Panc1 (cell line): ENCODE measurements at regions not wholly inside any gene's neighbourhood (a gene's known extent, or its start where the extent isn't known, plus 50 kb on each side); places are given as distances from the start of the nearest gene placed in this dataset.

Source experiments
- CTCF ChIP-seq: fragments of 450-650 bp; IDR thresholded peaks from 2 replicates; pipeline ENCODE4 v1.5.1; 2017; ENCODE audit warnings: mild to moderate bottlenecking
- POLR2AphosphoS5 ChIP-seq: IDR thresholded peaks from 2 replicates; pipeline ENCODE4 v1.6.1; 2012; ENCODE audit warnings: mild to moderate bottlenecking, low read depth, low read length, moderate library complexity
- SIN3A ChIP-seq: IDR thresholded peaks from 2 replicates; pipeline ENCODE4 v1.6.1; 2012; ENCODE audit warnings: low read depth, mild to moderate bottlenecking, low read length, moderate library complexity, borderline replicate concordance; ENCODE audit not compliant: insufficient read depth
- TCF7L2 ChIP-seq: IDR thresholded peaks from 2 replicates; pipeline ENCODE4 v1.6.1; 2011; ENCODE audit warnings: mild to moderate bottlenecking, low read depth, low read length, inconsistent platforms
- TF ChIP-seq, protein P1 (sequence below), 2 experiments: IDR thresholded peaks; 2 replicates each; pipeline ENCODE4 v1.6.1; 2011 to 2012; ENCODE audit warnings: low read depth in 2 of 2, control low read depth in 1 of 2, low read length in 1 of 2, mild to moderate bottlenecking in 1 of 2, moderate library complexity in 1 of 2; ENCODE audit not compliant: insufficient read depth in 1 of 2

DNA sequence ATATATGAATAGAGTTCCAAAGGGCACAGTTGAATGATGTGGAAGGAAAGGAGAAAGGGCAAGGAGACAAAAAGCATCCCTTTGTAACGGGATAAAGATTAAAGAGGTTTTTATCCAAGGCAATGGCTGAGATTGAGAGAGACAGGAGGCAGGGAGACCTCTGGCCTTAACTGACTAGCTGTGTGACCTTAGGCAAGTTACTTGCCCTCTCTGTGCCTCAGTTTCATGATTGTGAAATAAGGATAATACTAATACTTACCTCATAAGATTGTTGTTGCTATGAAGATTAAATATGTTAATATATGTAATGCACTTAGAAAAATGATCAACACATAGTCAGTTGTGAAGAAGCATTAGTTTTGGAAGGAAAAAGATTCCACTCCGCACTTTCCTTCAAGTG is 130.2 kb upstream of the EEA1 start:
- no peak for TF ChIP-seq CTCF
- no peak for TF ChIP-seq POLR2AphosphoS5
- TF ChIP-seq, protein P1, sequence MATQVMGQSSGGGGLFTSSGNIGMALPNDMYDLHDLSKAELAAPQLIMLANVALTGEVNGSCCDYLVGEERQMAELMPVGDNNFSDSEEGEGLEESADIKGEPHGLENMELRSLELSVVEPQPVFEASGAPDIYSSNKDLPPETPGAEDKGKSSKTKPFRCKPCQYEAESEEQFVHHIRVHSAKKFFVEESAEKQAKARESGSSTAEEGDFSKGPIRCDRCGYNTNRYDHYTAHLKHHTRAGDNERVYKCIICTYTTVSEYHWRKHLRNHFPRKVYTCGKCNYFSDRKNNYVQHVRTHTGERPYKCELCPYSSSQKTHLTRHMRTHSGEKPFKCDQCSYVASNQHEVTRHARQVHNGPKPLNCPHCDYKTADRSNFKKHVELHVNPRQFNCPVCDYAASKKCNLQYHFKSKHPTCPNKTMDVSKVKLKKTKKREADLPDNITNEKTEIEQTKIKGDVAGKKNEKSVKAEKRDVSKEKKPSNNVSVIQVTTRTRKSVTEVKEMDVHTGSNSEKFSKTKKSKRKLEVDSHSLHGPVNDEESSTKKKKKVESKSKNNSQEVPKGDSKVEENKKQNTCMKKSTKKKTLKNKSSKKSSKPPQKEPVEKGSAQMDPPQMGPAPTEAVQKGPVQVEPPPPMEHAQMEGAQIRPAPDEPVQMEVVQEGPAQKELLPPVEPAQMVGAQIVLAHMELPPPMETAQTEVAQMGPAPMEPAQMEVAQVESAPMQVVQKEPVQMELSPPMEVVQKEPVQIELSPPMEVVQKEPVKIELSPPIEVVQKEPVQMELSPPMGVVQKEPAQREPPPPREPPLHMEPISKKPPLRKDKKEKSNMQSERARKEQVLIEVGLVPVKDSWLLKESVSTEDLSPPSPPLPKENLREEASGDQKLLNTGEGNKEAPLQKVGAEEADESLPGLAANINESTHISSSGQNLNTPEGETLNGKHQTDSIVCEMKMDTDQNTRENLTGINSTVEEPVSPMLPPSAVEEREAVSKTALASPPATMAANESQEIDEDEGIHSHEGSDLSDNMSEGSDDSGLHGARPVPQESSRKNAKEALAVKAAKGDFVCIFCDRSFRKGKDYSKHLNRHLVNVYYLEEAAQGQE (IDR thresholded peaks at IDR 0.05; ENCODE audit: insufficient read depth in 1 of 2, low read depth in 2 of 2, low read length in 1 of 2), result no peak
- TF ChIP-seq SIN3A, result no peak
- no peak for TF ChIP-seq TCF7L2
